Neutrophil (primary cell): ENCODE measurements at regions not wholly inside any gene's neighbourhood (a gene's known extent, or its start where the extent isn't known, plus 50 kb on each side); places are given as distances from the start of the nearest gene placed in this dataset.

Source experiments
- H3K27ac ChIP-seq: fragments of 200-600 bp; sonication (generic); 2 replicates; pipeline ENCODE4 v1.5.1; 2016; ENCODE audit warnings: mild to moderate bottlenecking, moderate library complexity
- H3K27me3 ChIP-seq: fragments of 200-600 bp; sonication (generic); 2 replicates; pipeline ENCODE4 v1.6.0; 2016; ENCODE audit warnings: mild to moderate bottlenecking
- H3K36me3 ChIP-seq: fragments of 200-600 bp; sonication (generic); 2 replicates; pipeline ENCODE4 v1.5.1; 2017
- H3K4me1 ChIP-seq, 2 experiments: fragments of 200-600 bp in 1 of 2; sonication (generic) in 1 of 2; 1 replicate in 1 of 2; 2 replicates in 1 of 2; pipeline versions ENCODE4 v1.5.1 to v1.6.1; 2013 to 2016; ENCODE audit warnings: low read depth in 1 of 2, low read length in 1 of 2, mild to moderate bottlenecking in 1 of 2, moderate library complexity in 1 of 2; ENCODE audit not compliant: control insufficient read depth in 1 of 2, insufficient read depth in 1 of 2
- H3K4me3 ChIP-seq, 2 experiments: fragments of 200-600 bp in 1 of 2; sonication (generic) in 1 of 2; 1 replicate in 1 of 2; 2 replicates in 1 of 2; pipeline ENCODE4 v1.5.1; 2013 to 2016; ENCODE audit warnings: low read depth in 1 of 2, low read length in 1 of 2, mild to moderate bottlenecking in 1 of 2, moderate library complexity in 1 of 2
- H3K9me3 ChIP-seq: fragments of 200-600 bp; sonication (generic); 2 replicates; pipeline ENCODE4 v1.5.1; 2016
- CTCF ChIP-seq: fragments of 200-600 bp; sonication (generic); IDR thresholded peaks from 2 replicates; pipeline ENCODE4 v1.5.1; 2016; ENCODE audit warnings: antibody characterized with exemption

GRCh38 chr10:3511483-3511882, 273.5 kb downstream of the KLF6 start:
- Histone ChIP-seq H3K36me3 (no peaks in the 10 kb centered on the region), H3K4me3 (no peak overlapping the region), H3K27ac (no peak overlapping the region), H3K4me1 (no peaks in the 10 kb centered on the region), H3K27me3 (no peaks in the 10 kb centered on the region), H3K9me3 (no peaks in the 10 kb centered on the region)
- no peak for TF ChIP-seq CTCF

GRCh38 chr10:3510741-3511140, 274.3 kb downstream of the KLF6 start:
- Histone ChIP-seq H3K9me3 (no peaks in the 10 kb centered on the region), H3K4me1 (no peaks in the 10 kb centered on the region), H3K27ac (no peak overlapping the region), H3K36me3 (no peaks in the 10 kb centered on the region), H3K27me3 (no peaks in the 10 kb centered on the region), H3K4me3 (no peak overlapping the region)
- no peak for TF ChIP-seq CTCF

GRCh38 chr10:3509355-3509754, 275.7 kb downstream of the KLF6 start:
- H3K4me1 ChIP-seq: no peaks in the 10 kb centered on the region
- no peak overlapping the region for H3K4me3 ChIP-seq
- no peak for TF ChIP-seq CTCF
- H3K9me3 ChIP-seq: no peaks in the 10 kb centered on the region
- no peaks in the 10 kb centered on the region for H3K27me3 ChIP-seq
- H3K36me3 ChIP-seq: no peaks in the 10 kb centered on the region
- no peak overlapping the region for H3K27ac ChIP-seq

GRCh38 chr10:3503299-3503698, 281.7 kb downstream of the KLF6 start:
- Histone ChIP-seq H3K27me3 (no peaks in the 10 kb centered on the region), H3K4me1 (no peaks in the 10 kb centered on the region), H3K27ac (no peak overlapping the region), H3K36me3 (no peaks in the 10 kb centered on the region), H3K4me3 (no peak overlapping the region), H3K9me3 (no peaks in the 10 kb centered on the region)
- TF ChIP-seq CTCF: no peak

- Histone ChIP-seq H3K4me1 (no peaks in the 10 kb centered on the region), H3K4me3 (no peak overlapping the region), H3K9me3 (no peaks in the 10 kb centered on the region), H3K27ac (no peak overlapping the region), H3K36me3 (no peaks in the 10 kb centered on the region), H3K27me3 (no peaks in the 10 kb centered on the region)
- no peak for TF ChIP-seq CTCF
Observed at GRCh38 chr10:3502673-3503072, 282.3 kb downstream of the KLF6 start.

- H3K27me3 ChIP-seq: peaks cover 11% of the 10 kb centered on the region
- no peaks in the 10 kb centered on the region for H3K36me3 ChIP-seq
- H3K9me3 ChIP-seq: no peaks in the 10 kb centered on the region
- no peaks in the 10 kb centered on the region for H3K4me1 ChIP-seq
- TF ChIP-seq CTCF: no peak
- H3K4me3 ChIP-seq: no peak overlapping the region
- no peak overlapping the region for H3K27ac ChIP-seq
Observed at GRCh38 chr10:3500408-3500856, 284.6 kb downstream of the KLF6 start.
